Left renal pelvis (tissue), 4 donors: ENCODE measurements at regions not wholly inside any gene's neighbourhood (a gene's known extent, or its start where the extent isn't known, plus 50 kb on each side); places are given as distances from the start of the nearest gene placed in this dataset.
"Not testable (repeated sequence)": the region's sequence is repeated elsewhere in the genome, so short reads cannot be mapped to it uniquely, and the experiment has no call there.

ENCODE experiments used
- DNase-seq, 4 donors: peaks; one replicate each; pipeline ENCODE4 v3.0.0-alpha.2; 2013; ENCODE audit warnings: low read depth in 4 of 4, low spot score in 3 of 4

- no peak for DNase-seq
Measured at GRCh38 chr16:85200471-85201278, 88.4 kb upstream of the CIBAR2 start.

DNA sequence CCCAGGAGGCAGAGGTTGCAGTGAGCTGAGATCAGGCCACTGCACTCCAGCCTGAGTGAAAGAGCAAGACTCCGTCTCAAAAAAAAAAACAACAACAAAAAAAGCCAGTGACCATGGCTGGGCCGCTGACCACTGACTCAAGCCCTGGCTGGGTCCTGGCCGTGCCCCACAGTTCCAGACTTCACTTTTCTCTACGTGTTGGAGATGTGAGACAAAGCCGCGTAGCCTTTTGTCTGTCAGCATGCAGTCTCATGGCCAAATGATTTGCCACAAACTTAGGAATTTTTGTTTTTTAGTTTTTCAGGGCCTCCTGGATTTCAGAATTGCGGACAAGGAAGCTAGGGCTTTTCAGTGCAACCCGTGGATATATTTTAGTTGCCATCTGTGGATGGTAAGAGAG is 89.3 kb upstream of the CIBAR2 start:
- no peak for DNase-seq

- DNase-seq = no peak
Measured at GRCh38 chr16:85202051-85202601, 89.9 kb upstream of the CIBAR2 start.

- no peak for DNase-seq
Measured at GRCh38 chr16:85202631-85203461, 90.6 kb upstream of the CIBAR2 start.

DNA sequence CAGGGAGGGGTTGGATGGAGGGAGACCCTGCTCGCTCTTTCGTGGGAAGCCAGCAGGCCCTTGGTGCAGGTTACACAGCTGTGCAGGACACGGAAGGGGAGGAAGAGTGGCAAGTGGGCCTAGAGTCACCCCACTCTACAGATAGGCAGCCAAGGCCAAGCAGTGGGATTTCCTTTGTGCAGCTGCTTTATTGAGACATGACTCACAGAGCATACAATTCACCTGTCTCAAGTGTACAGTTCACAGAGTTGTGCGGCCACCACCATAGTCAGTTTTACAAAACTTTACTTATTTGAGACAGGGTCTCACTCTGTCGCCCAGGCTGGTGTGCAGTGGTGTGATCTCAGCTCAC is 91.2 kb upstream of the CIBAR2 start:
- no peak for DNase-seq

DNA sequence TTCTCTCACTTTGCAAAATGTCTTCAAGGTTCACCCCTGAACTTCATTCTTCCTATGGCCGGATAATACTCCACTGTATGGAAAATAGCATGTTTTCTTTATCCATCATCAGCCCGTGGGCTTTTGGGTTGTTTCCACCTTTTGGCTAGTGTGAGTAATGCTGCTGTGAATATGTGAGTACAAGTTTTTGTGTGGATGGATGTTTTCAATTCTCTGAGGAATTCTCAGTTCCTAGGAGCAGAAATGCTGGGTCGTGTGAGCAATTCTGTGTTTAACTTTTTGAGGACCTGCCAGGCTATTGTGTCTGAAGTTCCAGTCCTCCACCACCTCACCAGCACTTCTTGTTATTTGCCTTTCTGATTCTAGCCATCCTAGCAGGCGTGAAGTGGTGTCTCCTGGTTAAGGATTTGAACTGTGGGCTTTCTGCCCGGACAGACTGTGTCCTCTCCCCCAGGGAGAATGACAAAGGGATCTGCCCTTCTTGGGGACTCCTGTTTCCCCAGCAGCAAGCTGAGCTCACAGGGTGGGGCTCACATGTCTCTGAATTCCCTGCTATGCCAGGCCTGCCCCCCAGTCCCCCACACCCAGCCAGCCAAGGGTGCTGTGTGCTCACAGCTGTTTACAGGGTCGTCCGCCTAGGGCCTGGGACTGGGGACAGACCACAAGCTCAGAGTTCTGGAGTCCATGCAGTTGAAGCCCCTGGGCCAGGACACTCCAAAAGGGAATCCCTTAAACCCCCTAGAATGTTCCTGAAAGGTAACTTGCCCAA is 92.2 kb upstream of the CIBAR2 start:
- DNase-seq = no peak

DNA sequence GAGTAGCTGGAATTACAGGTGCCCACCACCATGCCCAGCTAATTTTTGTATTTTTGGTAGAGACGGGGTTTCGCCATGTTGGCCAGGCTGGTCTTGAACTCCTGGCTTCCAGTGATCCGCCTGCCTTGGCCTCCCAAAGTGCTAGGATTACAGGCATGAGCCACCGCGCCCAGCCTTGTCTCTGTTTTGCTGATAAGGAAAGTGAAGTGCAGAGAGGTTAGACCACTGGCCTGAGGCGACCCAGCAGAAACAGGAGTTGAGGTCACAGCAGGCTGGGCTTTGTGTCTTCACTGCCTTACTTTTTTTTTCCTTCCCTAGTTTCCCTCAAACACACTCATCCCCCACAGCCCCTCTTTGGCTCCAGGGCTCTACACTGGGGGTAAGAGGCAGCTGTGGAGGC is 93.0 kb upstream of the CIBAR2 start:
- not testable (repeated sequence) for DNase-seq

- no peak for DNase-seq
Measured at GRCh38 chr16:85205747-85206471, 93.6 kb upstream of the CIBAR2 start.

GRCh38 chr16:85206472-85207356 is 94.4 kb upstream of the CIBAR2 start:
- no peak for DNase-seq

GRCh38 chr16:85207357-85207921 is 95.2 kb upstream of the CIBAR2 start:
- DNase-seq = no peak

DNA sequence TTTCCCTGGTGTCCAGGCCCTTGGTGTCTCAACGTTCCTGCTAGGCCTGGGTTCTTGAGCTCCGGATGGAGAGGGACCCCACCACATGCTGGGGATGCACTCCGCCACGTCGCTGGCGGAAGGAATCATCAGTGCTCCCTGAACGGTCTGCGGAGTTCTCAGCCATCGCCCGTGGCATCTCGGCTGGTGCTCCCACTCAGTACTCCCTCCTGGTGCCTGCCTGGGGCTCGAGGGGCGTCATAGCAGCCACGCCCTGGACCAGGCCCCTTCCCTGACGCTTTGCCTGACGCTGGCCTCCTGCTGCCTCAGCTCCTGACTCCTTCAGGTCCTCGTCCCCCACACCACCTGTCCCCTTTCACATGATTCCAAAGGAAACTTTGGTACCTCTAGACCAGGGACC is 95.9 kb upstream of the CIBAR2 start:
- DNase-seq = no peak

DNA sequence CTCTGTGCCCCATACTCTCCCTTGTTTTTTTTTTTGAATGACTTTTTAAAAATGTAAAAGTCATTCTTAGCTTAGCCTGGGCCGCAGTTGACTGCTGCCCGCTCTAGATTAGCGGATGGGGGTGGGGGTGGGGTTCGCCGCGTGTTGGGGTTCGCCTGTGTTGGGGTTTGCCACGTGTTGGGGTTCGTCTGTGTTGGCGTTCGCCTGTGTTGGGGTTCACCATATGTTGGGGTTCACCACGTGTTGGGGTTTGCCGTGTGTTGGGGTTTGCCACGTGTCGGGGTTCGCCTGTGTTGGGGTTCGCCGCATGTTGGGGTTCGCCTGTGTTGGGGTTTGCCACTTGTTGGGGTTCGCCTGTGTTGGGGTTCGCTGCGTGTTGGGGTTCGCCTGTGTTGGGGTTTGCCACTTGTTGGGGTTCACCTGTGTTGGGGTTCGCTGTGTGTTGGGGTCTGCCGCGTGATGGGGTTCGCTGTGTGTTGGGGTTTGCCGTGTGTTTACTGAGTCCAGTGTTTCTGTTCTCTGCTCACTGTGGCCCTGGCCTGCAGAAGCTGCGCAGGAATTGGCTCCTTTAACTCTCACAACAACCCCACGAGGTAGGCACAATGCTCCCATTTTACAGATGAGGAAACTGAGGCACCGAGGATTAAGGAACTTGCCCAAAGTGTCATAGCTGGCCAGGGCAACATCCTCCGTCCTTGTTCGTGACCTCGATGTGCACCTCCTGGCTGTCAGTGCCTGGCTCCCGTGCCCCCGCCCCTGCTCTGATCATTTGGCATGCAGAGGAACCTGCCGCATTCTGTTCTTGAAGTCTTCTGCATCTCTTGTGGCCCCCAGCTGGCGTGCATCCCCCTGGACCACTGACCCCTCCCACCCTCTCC is 96.6 kb upstream of the CIBAR2 start:
- no peak for DNase-seq

- no peak for DNase-seq
Measured at GRCh38 chr16:85209526-85210121, 97.4 kb upstream of the CIBAR2 start.

- no peak for DNase-seq
Measured at GRCh38 chr16:85210423-85211169, 98.3 kb upstream of the CIBAR2 start.

DNA sequence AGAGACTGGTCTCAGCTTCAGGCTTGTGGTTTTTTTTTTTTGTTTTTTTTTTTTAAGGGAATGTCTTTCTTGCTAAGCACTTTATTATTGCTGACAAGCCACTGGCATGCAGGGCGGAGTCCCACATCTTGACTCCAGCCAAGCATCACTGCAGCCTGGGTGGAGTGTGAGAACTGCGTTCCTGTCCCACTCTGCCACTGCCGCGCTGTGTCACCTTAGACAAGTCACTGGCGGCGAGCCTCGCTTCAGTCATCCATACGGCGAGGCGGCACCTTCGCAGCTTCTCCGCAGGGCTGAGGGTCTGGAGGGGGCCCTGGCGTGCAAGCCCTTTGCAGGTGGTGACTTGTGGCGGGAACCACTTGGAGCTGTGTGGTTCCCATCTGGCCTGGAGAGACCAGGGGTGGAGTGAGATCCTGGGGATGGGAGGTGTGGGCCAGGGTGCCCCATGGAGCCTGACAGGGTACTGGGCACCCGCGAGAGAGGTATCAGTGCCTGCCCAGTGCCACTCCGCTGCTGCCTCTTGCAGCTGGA is 99.1 kb upstream of the CIBAR2 start:
- DNase-seq = no peak

DNA sequence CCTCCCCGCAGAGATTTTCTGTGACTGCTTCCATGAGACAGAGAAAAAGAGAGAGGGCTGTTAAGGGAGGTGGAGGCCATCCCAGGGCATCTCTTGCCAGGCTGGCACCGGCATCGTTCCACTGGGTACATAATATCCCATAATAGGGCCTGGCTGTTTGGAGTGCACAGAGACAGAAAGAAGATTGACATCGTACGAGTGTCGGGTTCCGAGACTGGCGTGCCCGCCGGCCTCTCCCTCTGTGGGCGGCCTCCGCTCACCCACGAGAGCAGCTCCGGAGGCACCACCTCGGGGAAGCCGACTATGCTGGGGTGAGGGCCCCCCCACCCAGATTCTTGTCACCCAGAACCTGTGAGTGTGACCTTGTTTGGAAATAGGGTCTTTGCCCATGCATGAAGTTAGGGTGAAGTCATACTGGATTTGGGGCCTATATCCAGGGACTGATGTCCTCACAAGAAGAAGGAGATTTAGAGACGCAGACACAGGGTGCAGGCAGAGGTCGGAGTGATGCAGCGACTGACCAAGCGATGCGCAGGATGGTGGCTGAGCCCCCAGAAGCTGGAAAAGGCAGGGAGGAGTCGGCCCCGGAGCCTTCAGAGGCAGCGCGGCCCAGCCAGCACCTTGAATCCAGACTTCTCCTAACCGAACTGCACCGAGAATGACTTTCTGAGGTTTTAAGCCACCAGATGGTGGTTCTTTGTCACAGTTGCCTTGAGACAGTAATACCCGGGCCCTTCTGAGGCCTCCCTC is 101.8 kb upstream of the CIBAR2 start:
- DNase-seq = no peak
